Activated CD4-positive, alpha-beta T cell treated with anti-CD3 and anti-CD28 coated beads for 36 hours (primary cell): ENCODE measurements at regions not wholly inside any gene's neighbourhood (a gene's known extent, or its start where the extent isn't known, plus 50 kb on each side); places are given as distances from the start of the nearest gene placed in this dataset.

Experiments
- ATAC-seq: fragments of 200-7000 bp; cut with Tn5 transposase; one replicate; pipeline ENCODE4 v1.10.0; 2021; ENCODE audit warnings: mild to moderate bottlenecking, moderate library complexity
- CTCF ChIA-PET: fragments of 350-600 bp; sonication (Branson Sonifier 250); formaldehyde crosslinking; loops from one replicate; lab custom pipeline; 2021; ENCODE audit warnings: antibody characterized with exemption; lab: Charles Lee
- POLR2A ChIA-PET: fragments of 350-600 bp; sonication (Branson Sonifier 250); formaldehyde crosslinking; loops from one replicate; lab custom pipeline; 2021; ENCODE audit warnings: antibody characterized with exemption, inconsistent platforms; lab: Charles Lee
- DNase-seq: peaks from one replicate; pipeline ENCODE4 v3.0.0-alpha.2; 2020
- H3K27ac Mint-ChIP-seq: one replicate; pipeline ENCODE4 v1.8.0; 2021; ENCODE audit warnings: mixed read lengths
- H3K27me3 Mint-ChIP-seq: one replicate; pipeline ENCODE4 v1.8.0; 2021; ENCODE audit warnings: mixed read lengths
- H3K36me3 Mint-ChIP-seq: one replicate; pipeline ENCODE4 v1.8.0; 2021; ENCODE audit warnings: low read depth, mixed read lengths
- H3K4me1 Mint-ChIP-seq: one replicate; pipeline ENCODE4 v1.8.0; 2021; ENCODE audit warnings: mixed read lengths
- H3K4me3 Mint-ChIP-seq: one replicate; pipeline ENCODE4 v1.8.0; 2021; ENCODE audit warnings: mild to moderate bottlenecking, moderate library complexity, mixed read lengths
- H3K9me3 Mint-ChIP-seq: one replicate; pipeline ENCODE4 v1.8.0; 2021; ENCODE audit warnings: low read depth, mixed read lengths
- intact Hi-C, 2 experiments: fragments of 100-400 bp; cut with DNase I in 1 of 2; cut with micrococcal nuclease in 1 of 2; formaldehyde crosslinking; loops; one replicate each; pipeline versions ENCODE4 v1.14.2 to v1.15.1; 2022 to 2024; cut with DNase I, micrococcal nuclease

DNA sequence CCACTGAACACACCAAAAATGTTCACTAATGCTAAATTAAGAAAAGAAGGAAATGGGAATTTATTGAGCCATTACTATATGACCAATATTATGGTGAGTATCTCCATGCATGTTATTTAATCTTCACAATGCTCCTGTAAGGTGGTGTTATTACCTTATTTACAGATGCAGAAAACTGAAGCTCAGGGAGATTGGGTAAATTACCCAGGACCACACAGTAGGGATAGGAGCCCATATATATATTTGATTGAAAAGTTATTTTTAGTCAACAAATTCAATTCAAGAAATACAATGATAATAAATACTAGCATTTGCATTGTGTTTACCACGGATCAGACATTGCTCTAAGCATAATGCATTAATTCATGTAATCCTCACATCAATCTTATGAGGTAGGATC, 202.2 kb upstream of the FBXO11 start:
- Mint-ChIP-seq H3K4me1 (peaks cover 22% of the 10 kb centered on the region), H3K4me3 (no peak overlapping the region), H3K9me3 (no peaks in the 10 kb centered on the region), H3K27ac (no peak overlapping the region), H3K27me3 (no peaks in the 10 kb centered on the region), H3K36me3 (no peaks in the 10 kb centered on the region)
- no peak for ATAC-seq
- CTCF ChIA-PET = interaction anchor here (1.3 to 4.2 kb wide), 3 partner anchors 232 to 315 kb away, joined by 4 to 41 read pairs (median 4); no protein-coding TSS in a partner anchor
- POLR2A ChIA-PET = no interaction called here
- intact Hi-C loops = no loop called here
- DNase-seq = no peak

DNA sequence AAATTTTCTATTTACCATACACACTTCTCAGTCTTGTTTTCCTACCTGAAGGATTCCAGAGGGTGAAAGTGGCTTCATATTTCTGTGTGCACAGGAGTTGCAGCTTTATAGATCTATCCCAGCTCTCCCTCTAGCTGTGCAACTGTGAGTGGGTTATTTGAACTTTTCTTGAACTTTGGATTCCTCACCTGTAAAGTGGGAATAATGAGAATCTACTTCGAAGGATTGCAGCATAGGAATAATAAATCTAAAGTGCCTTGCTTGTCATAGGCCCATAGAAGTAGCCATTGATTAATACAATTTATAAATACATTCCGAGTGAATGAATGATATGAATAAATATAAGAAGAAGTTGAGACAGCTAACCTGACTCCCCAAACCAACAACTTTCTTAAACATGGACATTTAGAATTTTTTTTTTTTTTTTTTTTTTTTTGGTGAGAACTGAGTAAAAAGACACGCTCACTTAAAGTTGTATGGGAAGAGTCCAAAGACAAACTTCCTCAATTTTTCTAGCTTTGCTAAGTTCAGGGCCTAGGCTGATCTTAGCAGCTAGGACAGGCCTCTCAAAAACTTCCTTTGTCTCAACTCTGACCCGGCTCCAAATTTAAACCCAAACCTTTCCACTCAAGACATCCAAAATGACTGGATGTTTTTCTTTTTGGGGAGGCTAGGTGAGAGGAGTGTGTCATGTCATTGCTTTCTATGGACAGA, 203.3 kb upstream of the FBXO11 start:
- Mint-ChIP-seq H3K9me3 (no peaks in the 10 kb centered on the region), H3K27ac (no peak overlapping the region), H3K4me1 (peaks cover 34% of the 10 kb centered on the region), H3K27me3 (no peaks in the 10 kb centered on the region), H3K4me3 (no peak overlapping the region), H3K36me3 (no peaks in the 10 kb centered on the region)
- POLR2A ChIA-PET = no interaction called here
- ATAC-seq (no peak), DNase-seq (no peak)
- intact Hi-C loops = no loop called here
- CTCF ChIA-PET = interaction anchor here (0.6 to 4.2 kb wide), 5 partner anchors 234 to 619 kb away, joined by 3 to 41 read pairs (median 4); no protein-coding TSS in a partner anchor

DNA sequence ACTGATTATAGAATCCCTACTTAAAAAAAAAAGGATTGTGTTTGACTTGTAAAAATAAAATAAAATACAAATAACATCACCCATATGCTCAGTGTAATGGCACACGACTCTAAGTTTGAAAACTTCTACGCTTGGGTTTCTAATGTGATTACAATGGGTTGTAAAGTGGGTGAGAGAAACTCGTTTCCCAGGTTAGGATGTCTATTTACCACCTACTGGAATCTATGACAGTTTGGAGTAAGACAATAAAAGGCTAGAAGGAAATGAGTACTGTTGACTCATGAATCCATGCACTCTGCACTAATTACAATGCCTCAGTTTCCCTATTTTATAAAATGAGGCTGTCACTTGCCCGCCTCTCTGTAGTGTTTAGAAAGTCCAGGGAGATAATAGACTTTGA, 204.0 kb upstream of the FOXN2 start:
- Mint-ChIP-seq H3K36me3 (no peaks in the 10 kb centered on the region), H3K27ac (no peak overlapping the region), H3K4me3 (no peak overlapping the region), H3K9me3 (no peaks in the 10 kb centered on the region), H3K4me1 (peaks cover 37% of the 10 kb centered on the region), H3K27me3 (no peaks in the 10 kb centered on the region)
- DNase-seq (no peak), ATAC-seq (no peak)
- intact Hi-C loops = no loop called here
- CTCF ChIA-PET = interaction anchor here (1.3 to 4.2 kb wide), 2 partner anchors 252 to 311 kb away, joined by 4 to 41 read pairs; no protein-coding TSS in a partner anchor
- POLR2A ChIA-PET = no interaction called here

DNA sequence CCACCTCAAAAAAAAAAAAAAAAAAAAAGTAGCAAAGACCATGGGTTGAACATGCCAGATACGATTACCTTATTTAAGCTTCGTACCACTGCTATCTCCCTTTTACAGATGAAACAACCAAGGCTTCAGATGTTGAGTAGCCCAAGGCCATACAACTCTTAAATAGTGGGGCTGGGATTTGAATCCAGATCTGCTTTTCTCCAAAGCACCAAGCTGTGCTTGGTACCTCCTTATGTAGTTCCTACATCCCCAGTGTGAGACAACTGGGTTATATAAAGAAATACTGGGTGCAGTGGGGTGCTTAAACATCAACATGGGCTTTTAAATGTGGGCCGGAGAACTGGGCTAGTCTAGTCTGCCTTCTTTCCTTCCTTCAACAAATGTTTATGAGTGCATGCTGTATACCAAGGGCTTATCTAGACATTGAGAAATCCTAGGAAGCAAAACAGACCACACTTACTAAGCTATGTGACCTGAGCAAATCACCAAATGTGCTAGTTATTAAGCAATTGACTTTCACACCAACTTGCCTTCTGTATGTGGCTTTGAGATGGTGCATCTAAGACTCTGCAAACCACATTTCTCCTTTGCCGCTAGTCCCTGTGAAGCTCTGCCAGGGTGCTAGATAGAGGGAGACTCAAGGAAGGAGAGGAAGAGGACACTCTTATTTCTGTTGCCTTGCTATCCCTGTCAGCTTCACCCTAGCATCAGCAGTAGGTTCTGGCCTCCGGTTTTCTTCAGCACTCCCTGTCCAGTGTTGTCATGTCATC, 201.4 kb upstream of the FOXN2 start:
- H3K9me3 Mint-ChIP-seq = no peaks in the 10 kb centered on the region
- ATAC-seq (no peak), DNase-seq (no peak)
- peaks cover 24% of the 10 kb centered on the region for H3K4me1 Mint-ChIP-seq
- intact Hi-C loops = no loop called here
- POLR2A ChIA-PET = no interaction called here
- H3K36me3 Mint-ChIP-seq = no peaks in the 10 kb centered on the region
- H3K27ac Mint-ChIP-seq = peak overlapping the region; percentile 38
- no peak overlapping the region for H3K4me3 Mint-ChIP-seq
- H3K27me3 Mint-ChIP-seq = no peaks in the 10 kb centered on the region
- CTCF ChIA-PET = interaction anchor here (1.1 to 1.9 kb wide), 2 partner anchors 16 to 307 kb away, joined by 3 to 9 read pairs; no protein-coding TSS in a partner anchor

DNA sequence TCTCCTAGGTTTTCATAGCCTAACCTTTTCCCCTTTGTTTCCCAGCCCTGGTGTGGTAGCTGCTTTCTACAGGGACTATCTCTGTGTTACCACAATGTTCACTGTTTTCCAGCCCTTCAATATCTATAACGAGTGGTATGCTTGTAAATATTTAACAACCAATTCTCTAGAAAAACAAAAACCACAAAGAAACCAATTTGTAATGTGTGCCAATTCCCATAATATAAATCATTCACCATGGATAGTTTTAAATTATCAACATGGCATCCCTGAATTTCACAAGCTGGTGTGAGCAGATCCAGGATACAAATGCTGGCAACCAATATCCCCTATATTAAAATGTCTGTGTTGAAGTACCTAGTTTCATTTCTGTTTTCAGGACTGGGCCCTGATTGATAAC, 200.7 kb upstream of the FOXN2 start:
- peak overlapping the region; percentile 38 for H3K27ac Mint-ChIP-seq
- H3K4me1 Mint-ChIP-seq = peaks cover 24% of the 10 kb centered on the region
- no peaks in the 10 kb centered on the region for H3K36me3 Mint-ChIP-seq
- POLR2A ChIA-PET = no interaction called here
- no peaks in the 10 kb centered on the region for H3K9me3 Mint-ChIP-seq
- CTCF ChIA-PET = interaction anchor here (1.0 to 1.9 kb wide), 3 partner anchors 16 to 306 kb away, joined by 3 to 9 read pairs (median 3); no protein-coding TSS in a partner anchor
- intact Hi-C loops = loop anchor here in 1 of 2 experiments (1.0 kb wide), 1 partner anchor 200 kb away; no protein-coding TSS in a partner anchor
- no peak overlapping the region for H3K4me3 Mint-ChIP-seq
- H3K27me3 Mint-ChIP-seq = no peaks in the 10 kb centered on the region
- no peak for ATAC-seq
- no peak for DNase-seq

- Mint-ChIP-seq H3K9me3 (no peaks in the 10 kb centered on the region), H3K27me3 (no peaks in the 10 kb centered on the region), H3K27ac (peak overlapping the region; percentile 37), H3K4me3 (no peak overlapping the region), H3K4me1 (peaks cover 24% of the 10 kb centered on the region), H3K36me3 (no peaks in the 10 kb centered on the region)
- ChIA-PET CTCF (interaction anchor here (1.0 to 1.9 kb wide), 2 partner anchors 241 to 306 kb away, joined by 3 to 9 read pairs; no protein-coding TSS in a partner anchor), POLR2A (no interaction called here)
- intact Hi-C loops = loop anchor here in 1 of 2 experiments (1.0 kb wide), 1 partner anchor 199 kb away; no protein-coding TSS in a partner anchor
- ATAC-seq = peak; percentile 81
- peak; percentile 83 for DNase-seq
Measured at GRCh38 chr2:48114256-48114655, 200.2 kb upstream of the FOXN2 start.

DNA sequence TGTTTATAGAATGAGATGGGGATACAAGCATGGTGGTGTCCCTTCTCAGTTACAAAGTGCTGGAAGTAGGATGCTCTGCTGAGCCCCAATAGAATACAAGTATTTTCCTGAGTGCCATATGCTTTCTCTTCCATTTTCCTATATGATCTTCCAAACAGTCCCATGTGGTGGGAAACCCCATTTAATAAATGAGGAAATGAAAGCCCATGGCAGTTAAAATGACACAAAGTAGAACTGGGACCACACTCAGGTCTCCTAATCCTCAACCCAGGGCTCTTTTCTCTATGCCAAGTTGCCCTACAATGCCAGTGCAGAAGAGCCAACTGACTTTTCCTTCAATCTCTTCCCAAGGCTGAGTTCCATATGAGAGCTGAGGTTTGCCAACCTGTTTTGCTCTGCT, 198.0 kb upstream of the FOXN2 start:
- ChIA-PET POLR2A (no interaction called here), CTCF (no interaction called here)
- intact Hi-C loops = loop anchor here in 1 of 2 experiments (2.0 kb wide), 1 partner anchor 28 kb away; no protein-coding TSS in a partner anchor
- no peak for ATAC-seq
- Mint-ChIP-seq H3K27ac (no peak overlapping the region), H3K4me3 (no peak overlapping the region), H3K36me3 (no peaks in the 10 kb centered on the region), H3K4me1 (peaks cover 29% of the 10 kb centered on the region), H3K27me3 (no peaks in the 10 kb centered on the region), H3K9me3 (no peaks in the 10 kb centered on the region)
- DNase-seq = no peak

- H3K27me3 Mint-ChIP-seq = no peaks in the 10 kb centered on the region
- no peak overlapping the region for H3K4me3 Mint-ChIP-seq
- ChIA-PET CTCF (interaction anchor here (1.0 kb wide), 1 partner anchor 14 kb away, joined by 3 read pairs; no protein-coding TSS in a partner anchor), POLR2A (no interaction called here)
- no peak for DNase-seq
- H3K9me3 Mint-ChIP-seq = no peaks in the 10 kb centered on the region
- no peaks in the 10 kb centered on the region for H3K36me3 Mint-ChIP-seq
- intact Hi-C loops = no loop called here
- peaks cover 26% of the 10 kb centered on the region for H3K4me1 Mint-ChIP-seq
- H3K27ac Mint-ChIP-seq = no peak overlapping the region
- no peak for ATAC-seq
Measured at GRCh38 chr2:48118895-48119294, 195.6 kb upstream of the FOXN2 start.

- no peaks in the 10 kb centered on the region for H3K9me3 Mint-ChIP-seq
- no peaks in the 10 kb centered on the region for H3K36me3 Mint-ChIP-seq
- intact Hi-C loops = no loop called here
- H3K4me1 Mint-ChIP-seq = peaks cover 16% of the 10 kb centered on the region
- ChIA-PET POLR2A (no interaction called here), CTCF (no interaction called here)
- ATAC-seq (no peak), DNase-seq (no peak)
- H3K27me3 Mint-ChIP-seq = no peaks in the 10 kb centered on the region
- H3K4me3 Mint-ChIP-seq = no peak overlapping the region
- no peak overlapping the region for H3K27ac Mint-ChIP-seq
Measured at GRCh38 chr2:48120112-48120511, 194.4 kb upstream of the FOXN2 start.

- Mint-ChIP-seq H3K4me1 (peaks cover 16% of the 10 kb centered on the region), H3K4me3 (no peak overlapping the region), H3K27me3 (no peaks in the 10 kb centered on the region), H3K27ac (no peak overlapping the region), H3K9me3 (no peaks in the 10 kb centered on the region), H3K36me3 (no peaks in the 10 kb centered on the region)
- peak; percentile 60 for ATAC-seq
- intact Hi-C loops = no loop called here
- no peak for DNase-seq
- ChIA-PET POLR2A (no interaction called here), CTCF (no interaction called here)
Measured at GRCh38 chr2:48120759-48121242, 193.7 kb upstream of the FOXN2 start.

DNA sequence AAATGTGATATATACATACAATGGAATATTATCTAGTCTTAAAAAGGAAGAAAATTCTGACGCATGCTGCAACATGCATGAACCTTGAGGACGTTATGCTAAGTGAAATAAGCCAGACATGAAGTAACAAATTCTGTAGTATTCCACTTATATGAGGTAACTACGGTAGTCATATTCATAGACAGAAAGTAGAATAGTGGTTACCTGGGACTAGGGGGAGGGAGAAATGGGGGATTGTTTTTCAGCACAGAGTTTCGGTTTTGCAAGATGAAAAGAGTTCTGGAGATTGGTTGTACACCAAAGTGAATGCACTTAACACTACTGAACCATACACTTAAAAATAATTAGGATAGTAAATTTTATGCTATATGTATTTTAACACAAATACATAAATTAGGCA, 192.3 kb upstream of the FOXN2 start:
- POLR2A ChIA-PET = no interaction called here
- DNase-seq = no peak

More for the DNA sequence above, 192.3 kb upstream of the FOXN2 start:
- Mint-ChIP-seq H3K36me3 (no peaks in the 10 kb centered on the region), H3K4me1 (peaks cover 16% of the 10 kb centered on the region), H3K4me3 (no peak overlapping the region), H3K9me3 (no peaks in the 10 kb centered on the region), H3K27ac (no peak overlapping the region), H3K27me3 (no peaks in the 10 kb centered on the region)
- ATAC-seq = peak; percentile 70
- intact Hi-C loops = no loop called here
- CTCF ChIA-PET = no interaction called here
